MCF 10A (cell line): ENCODE measurements at regions not wholly inside any gene's neighbourhood (a gene's known extent, or its start where the extent isn't known, plus 50 kb on each side); places are given as distances from the start of the nearest gene placed in this dataset.
"Not testable (repeated sequence)": the region's sequence is repeated elsewhere in the genome, so short reads cannot be mapped to it uniquely, and the experiment has no call there.

Experiments
- BruUV-seq: library from RNA; stranded (reverse); fragments of 400-500 nt; replicated peaks from 2 replicates; lab custom pipeline; 2021; lab: Mats Ljungman, UMichigan
- CTCF ChIA-PET: fragments of 300-600 bp; sonication (Branson Sonifier 250); formaldehyde crosslinking; extraction: SDS; loops from one replicate; lab custom pipeline; 2021; ENCODE audit warnings: antibody characterized with exemption, inconsistent platforms; lab: Yijun Ruan, JAX
- POLR2A ChIA-PET: fragments of 300-600, 350-650 bp; sonication (Branson Sonifier 250); formaldehyde crosslinking; extraction: SDS; loops from one replicate; lab custom pipeline; 2020; ENCODE audit warnings: antibody characterized with exemption, inconsistent platforms; lab: Yijun Ruan, JAX
- DNase-seq: peaks from one replicate; pipeline ENCODE4 v3.0.0-alpha.2; 2018; ENCODE audit not compliant: unreplicated experiment
- H3K27ac Mint-ChIP-seq: one replicate; pipeline ENCODE4 v1.8.0; 2022; ENCODE audit warnings: mild to moderate bottlenecking, low read depth, mixed read lengths; ENCODE audit not compliant: unreplicated experiment
- H3K27me3 Mint-ChIP-seq: one replicate; pipeline ENCODE4 v1.8.0; 2022; ENCODE audit warnings: mixed read lengths; ENCODE audit not compliant: insufficient read depth, unreplicated experiment
- H3K36me3 Mint-ChIP-seq: one replicate; pipeline ENCODE4 v1.8.0; 2022; ENCODE audit warnings: mild to moderate bottlenecking, moderate library complexity, mixed read lengths; ENCODE audit not compliant: insufficient read depth, unreplicated experiment
- H3K4me1 Mint-ChIP-seq: one replicate; pipeline ENCODE4 v1.8.0; 2022; ENCODE audit warnings: mixed read lengths; ENCODE audit not compliant: insufficient read depth, unreplicated experiment
- H3K4me3 Mint-ChIP-seq: one replicate; pipeline ENCODE4 v1.8.0; 2022; ENCODE audit warnings: mild to moderate bottlenecking, moderate library complexity, mixed read lengths; ENCODE audit not compliant: unreplicated experiment
- H3K9me3 Mint-ChIP-seq: one replicate; pipeline ENCODE4 v1.8.0; 2022; ENCODE audit warnings: mixed read lengths; ENCODE audit not compliant: unreplicated experiment
- CTCF ChIP-seq: fragments of 200-600 bp; IDR thresholded peaks from one replicate; pipeline ENCODE4 v1.8.0; 2022; ENCODE audit warnings: antibody characterized with exemption, mild to moderate bottlenecking; ENCODE audit not compliant: unreplicated experiment
- intact Hi-C: fragments of 100-400 bp; cut with micrococcal nuclease; formaldehyde crosslinking; loops from 2 replicates; pipeline ENCODE4 v1.14.1; 2022

- H3K9me3 Mint-ChIP-seq = no peaks in the 10 kb centered on the region
- H3K27ac Mint-ChIP-seq = no peak overlapping the region
- peaks cover 16% of the 10 kb centered on the region for H3K4me1 Mint-ChIP-seq
- H3K36me3 Mint-ChIP-seq = no peaks in the 10 kb centered on the region
- H3K27me3 Mint-ChIP-seq = no peaks in the 10 kb centered on the region
- POLR2A ChIA-PET = no interaction called here
- no peak for TF ChIP-seq CTCF
- intact Hi-C loops = no loop called here
- CTCF ChIA-PET = interaction anchor here (1.7 kb wide), 1 partner anchor 309 kb away, joined by 3 read pairs; no protein-coding TSS in a partner anchor
- BruUV-seq = no TSS peak
- no peak for DNase-seq
- H3K4me3 Mint-ChIP-seq = no peak overlapping the region
These were observed 199.0 kb downstream of the DUSP6 start for GRCh38 chr12:89153341-89153740.

- intact Hi-C loops = no loop called here
- TF ChIP-seq CTCF = no peak
These were observed 200.8 kb downstream of the DUSP6 start for GRCh38 chr12:89151536-89151935.

GRCh38 chr12:89150789-89151188, 201.5 kb downstream of the DUSP6 start:
- H3K36me3 Mint-ChIP-seq, H3K27ac Mint-ChIP-seq, BruUV-seq, intact Hi-C loops, H3K27me3 Mint-ChIP-seq, H3K4me1 Mint-ChIP-seq, H3K9me3 Mint-ChIP-seq, H3K4me3 Mint-ChIP-seq, DNase-seq: not testable (repeated sequence)
- POLR2A ChIA-PET = interaction anchor here (1.2 to 2.0 kb wide), 2 partner anchors 10 to 11 kb away, joined by 3 to 7 read pairs; no protein-coding TSS in a partner anchor
- CTCF ChIA-PET = interaction anchor here (0.8 kb wide), 1 partner anchor 12 kb away, joined by 4 read pairs; no protein-coding TSS in a partner anchor

More at GRCh38 chr12:89151536-89151935, 200.8 kb downstream of the DUSP6 start:
- no TSS peak for BruUV-seq
- ChIA-PET POLR2A (interaction anchor here (1.2 to 2.0 kb wide), 4 partner anchors 9 to 201 kb away, joined by 3 to 7 read pairs (median 3); partner anchors contain the start of gene DUSP6), CTCF (interaction anchor here (0.6 kb wide), 2 partner anchors 10 to 308 kb away, joined by 4 read pairs; no protein-coding TSS in a partner anchor)
- H3K9me3 Mint-ChIP-seq = no peaks in the 10 kb centered on the region
- no peak overlapping the region for H3K27ac Mint-ChIP-seq
- no peaks in the 10 kb centered on the region for H3K36me3 Mint-ChIP-seq
- no peak for DNase-seq
- H3K27me3 Mint-ChIP-seq = no peaks in the 10 kb centered on the region
- H3K4me3 Mint-ChIP-seq = no peak overlapping the region
- peaks cover 3% of the 10 kb centered on the region for H3K4me1 Mint-ChIP-seq

GRCh38 chr12:89140602-89141238, 211.6 kb downstream of the DUSP6 start:
- peaks cover 17% of the 10 kb centered on the region for H3K4me1 Mint-ChIP-seq
- POLR2A ChIA-PET = interaction anchor here (1.0 kb wide), 1 partner anchor 11 kb away, joined by 3 read pairs; no protein-coding TSS in a partner anchor
- H3K27ac Mint-ChIP-seq = no peak overlapping the region
- H3K36me3 Mint-ChIP-seq = peaks cover 5% of the 10 kb centered on the region
- no peak for TF ChIP-seq CTCF
- CTCF ChIA-PET = no interaction called here
- DNase-seq = no peak
- no peaks in the 10 kb centered on the region for H3K9me3 Mint-ChIP-seq
- no peaks in the 10 kb centered on the region for H3K27me3 Mint-ChIP-seq
- no peak overlapping the region for H3K4me3 Mint-ChIP-seq
- no TSS peak for BruUV-seq
- intact Hi-C loops = no loop called here
